H9 (cell line): ENCODE measurements at regions not wholly inside any gene's neighbourhood (a gene's known extent, or its start where the extent isn't known, plus 50 kb on each side); places are given as distances from the start of the nearest gene placed in this dataset.

Experiments used
- DNase-seq: peaks from one replicate; pipeline ENCODE4 v3.0.0-alpha.2; 2017
- H2AFZ ChIP-seq: one replicate; pipeline ENCODE4 v1.6.1; 2013; ENCODE audit warnings: mild to moderate bottlenecking, low read length, control low read depth, moderate library complexity
- H2AK5ac ChIP-seq: 2 replicates; pipeline ENCODE4 v1.6.1; 2013; ENCODE audit warnings: low read length, control low read depth, mixed read lengths; ENCODE audit not compliant: insufficient read length
- H2BK120ac ChIP-seq: one replicate; pipeline ENCODE4 v1.6.1; 2013; ENCODE audit warnings: low read depth, mild to moderate bottlenecking, low read length, control low read depth, inconsistent platforms; ENCODE audit not compliant: poor library complexity, severe bottlenecking
- H2BK12ac ChIP-seq: 2 replicates; pipeline ENCODE4 v1.6.1; 2013; ENCODE audit warnings: low read length, control low read depth, mixed read lengths, low read depth; ENCODE audit not compliant: insufficient read length
- H2BK15ac ChIP-seq: 2 replicates; pipeline ENCODE4 v1.6.1; 2013; ENCODE audit warnings: low read depth, low read length, control low read depth
- H2BK20ac ChIP-seq: one replicate; pipeline ENCODE4 v1.6.1; 2013; ENCODE audit warnings: low read depth, mild to moderate bottlenecking, low read length, control low read depth, inconsistent platforms; ENCODE audit not compliant: poor library complexity, severe bottlenecking
- H2BK5ac ChIP-seq: 2 replicates; pipeline ENCODE4 v1.6.1; 2013; ENCODE audit warnings: low read length, control low read depth, mixed read lengths; ENCODE audit not compliant: insufficient read length
- H3K14ac ChIP-seq: 2 replicates; pipeline ENCODE4 v1.6.1; 2013; ENCODE audit warnings: low read length, control low read depth; ENCODE audit not compliant: insufficient read depth
- H3K18ac ChIP-seq: 2 replicates; pipeline ENCODE4 v1.6.1; 2013; ENCODE audit warnings: low read depth, mild to moderate bottlenecking, mixed read lengths, low read length, control low read depth; ENCODE audit not compliant: insufficient read length
- H3K23ac ChIP-seq: 2 replicates; pipeline ENCODE4 v1.6.1; 2013; ENCODE audit warnings: low read length, control low read depth, mixed read lengths, low read depth; ENCODE audit not compliant: insufficient read length
- H3K23me2 ChIP-seq: 2 replicates; pipeline ENCODE4 v1.6.1; 2013; ENCODE audit warnings: low read depth, mild to moderate bottlenecking, mixed read lengths, low read length, control low read depth; ENCODE audit not compliant: insufficient read length, poor library complexity, severe bottlenecking
- H3K27ac ChIP-seq: 2 replicates; pipeline ENCODE4 v1.5.1; 2013; ENCODE audit warnings: low read length, control low read depth, mixed read lengths, low read depth; ENCODE audit not compliant: insufficient read length
- H3K27me3 ChIP-seq: 2 replicates; pipeline ENCODE4 v1.6.1; 2013; ENCODE audit warnings: low read length, control low read depth, inconsistent platforms; ENCODE audit not compliant: insufficient read depth
- H3K4ac ChIP-seq: 2 replicates; pipeline ENCODE4 v1.6.1; 2013; ENCODE audit warnings: low read depth, mild to moderate bottlenecking, control low read depth, inconsistent platforms, low read length, moderate library complexity
- H3K4me1 ChIP-seq: 2 replicates; pipeline ENCODE4 v1.6.1; 2013; ENCODE audit warnings: low read length, control low read depth, inconsistent platforms; ENCODE audit not compliant: insufficient read depth
- H3K4me2 ChIP-seq: 2 replicates; pipeline ENCODE4 v1.6.1; 2013; ENCODE audit warnings: low read length, control low read depth, mixed read lengths; ENCODE audit not compliant: insufficient read length, insufficient read depth
- H3K56ac ChIP-seq: 2 replicates; pipeline ENCODE4 v1.6.1; 2013; ENCODE audit warnings: low read depth, mild to moderate bottlenecking, mixed read lengths, low read length, control low read depth; ENCODE audit not compliant: insufficient read length
- H3K79me1 ChIP-seq: 2 replicates; pipeline ENCODE4 v1.6.1; 2013; ENCODE audit warnings: low read depth, mild to moderate bottlenecking, moderate library complexity, low read length, control low read depth, inconsistent platforms; ENCODE audit not compliant: insufficient read depth, poor library complexity, severe bottlenecking
- H3K79me2 ChIP-seq: 2 replicates; pipeline ENCODE4 v1.6.1; 2013; ENCODE audit warnings: low read length, control low read depth, inconsistent platforms; ENCODE audit not compliant: insufficient read depth
- H3K9ac ChIP-seq: 2 replicates; pipeline ENCODE4 v1.6.1; 2013; ENCODE audit warnings: low read length, control low read depth, mixed read lengths; ENCODE audit not compliant: insufficient read length; ENCODE audit errors: extremely low read depth
- H3K9me3 ChIP-seq: one replicate; pipeline ENCODE4 v1.6.1; 2013; ENCODE audit warnings: low read depth, low read length, inconsistent platforms; ENCODE audit not compliant: control insufficient read depth
- H3T11ph ChIP-seq: one replicate; pipeline ENCODE4 v1.6.1; 2013; ENCODE audit warnings: mild to moderate bottlenecking, low read length, control low read depth, inconsistent platforms
- H4K20me1 ChIP-seq: one replicate; pipeline ENCODE4 v1.6.1; 2013; ENCODE audit not compliant: control insufficient read depth, insufficient read length, insufficient read depth
- H4K5ac ChIP-seq: 2 replicates; pipeline ENCODE4 v1.6.1; 2013; ENCODE audit warnings: low read depth, mild to moderate bottlenecking, mixed read lengths, low read length, control low read depth; ENCODE audit not compliant: insufficient read length
- H4K8ac ChIP-seq: replicated peaks from 2 replicates; pipeline ENCODE4 v1.6.1; 2013; ENCODE audit warnings: low read length, control low read depth, mixed read lengths, low read depth; ENCODE audit not compliant: insufficient read length
- H4K91ac ChIP-seq: 2 replicates; pipeline ENCODE4 v1.6.1; 2013; ENCODE audit warnings: low read depth, mild to moderate bottlenecking, moderate library complexity, mixed read lengths, low read length, control low read depth; ENCODE audit not compliant: insufficient read length
- H3K27ac Mint-ChIP-seq, 3 experiments: 2 replicates in 2 of 3; 3 replicates in 1 of 3; pipeline ENCODE4 v1.8.0; 2020 to 2021; ENCODE audit warnings: mixed read lengths in 3 of 3, mild to moderate bottlenecking in 1 of 3, moderate library complexity in 1 of 3
- H3K27me3 Mint-ChIP-seq: 2 replicates; pipeline ENCODE4 v1.8.0; 2021; ENCODE audit warnings: low read depth, mild to moderate bottlenecking, moderate library complexity, mixed read lengths
- H3K36me3 Mint-ChIP-seq, 3 experiments: 2 replicates in 2 of 3; 3 replicates in 1 of 3; pipeline ENCODE4 v1.8.0; 2020 to 2021; ENCODE audit warnings: low read depth in 3 of 3, mixed read lengths in 3 of 3; ENCODE audit not compliant: insufficient read depth in 1 of 3
- H3K4me1 Mint-ChIP-seq, 2 experiments: 2 replicates each; pipeline ENCODE4 v1.8.0; 2020; ENCODE audit warnings: mixed read lengths in 2 of 2
- H3K4me3 Mint-ChIP-seq, 2 experiments: 2 replicates in 1 of 2; 3 replicates in 1 of 2; pipeline ENCODE4 v1.8.0; 2020 to 2021; ENCODE audit warnings: mild to moderate bottlenecking in 2 of 2, mixed read lengths in 2 of 2, moderate library complexity in 1 of 2
- H3K9me3 Mint-ChIP-seq, 2 experiments: 2 replicates in 1 of 2; 3 replicates in 1 of 2; pipeline ENCODE4 v1.8.0; 2020; ENCODE audit warnings: mild to moderate bottlenecking in 2 of 2, mixed read lengths in 2 of 2, moderate library complexity in 1 of 2
- WGBS: extraction: QIAGEN DNeasy Blood & Tissue Kit; methylation state at CpG from one replicate; pipeline ENCODE4 v1.1.7; 2013; ENCODE audit warnings: missing lambda C conversion rate, low lambda C conversion rate, mixed read lengths; ENCODE audit not compliant: insufficient read length; ENCODE audit errors: extremely low coverage; 5-methylcytosine and 5-hydroxymethylcytosine counted together
- TF ChIP-seq, protein P1 (sequence below): fragments of 200-600 bp; sonication (generic); conservative IDR thresholded peaks from 3 replicates; pipeline ENCODE4 v1.8.0; 2021; ENCODE audit warnings: antibody characterized with exemption, mild to moderate bottlenecking

DNA sequence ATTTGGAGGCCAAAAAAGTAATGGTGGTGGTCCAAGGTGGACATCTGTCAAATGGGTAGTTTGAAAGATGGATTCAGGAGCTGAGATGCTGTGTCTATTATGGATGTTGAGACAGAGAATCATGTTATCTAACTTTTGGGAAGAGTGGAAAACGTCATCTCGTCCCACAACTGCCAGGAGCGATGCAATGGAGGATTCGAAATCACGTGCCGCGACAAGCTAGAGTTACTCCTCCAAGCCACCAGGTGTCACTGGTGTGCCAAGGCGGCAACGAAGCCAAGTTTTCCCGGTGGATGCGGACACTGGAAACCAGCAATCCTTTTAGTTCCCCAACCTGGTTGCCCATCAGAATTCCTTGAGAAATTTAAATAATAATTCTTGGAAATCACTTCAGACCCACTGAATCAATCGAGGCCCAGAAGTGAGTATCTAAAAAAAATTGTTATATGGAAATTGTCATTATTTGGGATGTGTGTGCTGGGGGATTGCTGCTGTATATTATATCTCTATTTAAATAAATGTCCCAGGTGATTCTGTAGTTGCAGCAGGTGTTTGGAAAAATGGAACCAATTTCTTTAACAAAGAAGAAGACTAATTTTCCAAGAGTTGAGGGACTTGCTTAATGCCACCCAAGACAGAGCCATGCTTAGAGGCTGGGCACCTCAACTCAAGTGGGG, 206.1 kb downstream of the HAPSTR1 start:
- H3K36me3 Mint-ChIP-seq: no peaks in the 10 kb centered on the region; a peak in 1 of 7 replicates
- TF ChIP-seq, protein P1, sequence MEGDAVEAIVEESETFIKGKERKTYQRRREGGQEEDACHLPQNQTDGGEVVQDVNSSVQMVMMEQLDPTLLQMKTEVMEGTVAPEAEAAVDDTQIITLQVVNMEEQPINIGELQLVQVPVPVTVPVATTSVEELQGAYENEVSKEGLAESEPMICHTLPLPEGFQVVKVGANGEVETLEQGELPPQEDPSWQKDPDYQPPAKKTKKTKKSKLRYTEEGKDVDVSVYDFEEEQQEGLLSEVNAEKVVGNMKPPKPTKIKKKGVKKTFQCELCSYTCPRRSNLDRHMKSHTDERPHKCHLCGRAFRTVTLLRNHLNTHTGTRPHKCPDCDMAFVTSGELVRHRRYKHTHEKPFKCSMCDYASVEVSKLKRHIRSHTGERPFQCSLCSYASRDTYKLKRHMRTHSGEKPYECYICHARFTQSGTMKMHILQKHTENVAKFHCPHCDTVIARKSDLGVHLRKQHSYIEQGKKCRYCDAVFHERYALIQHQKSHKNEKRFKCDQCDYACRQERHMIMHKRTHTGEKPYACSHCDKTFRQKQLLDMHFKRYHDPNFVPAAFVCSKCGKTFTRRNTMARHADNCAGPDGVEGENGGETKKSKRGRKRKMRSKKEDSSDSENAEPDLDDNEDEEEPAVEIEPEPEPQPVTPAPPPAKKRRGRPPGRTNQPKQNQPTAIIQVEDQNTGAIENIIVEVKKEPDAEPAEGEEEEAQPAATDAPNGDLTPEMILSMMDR: peak; percentile 90
- H3K14ac ChIP-seq: no peak overlapping the region
- H2AK5ac ChIP-seq: peak overlapping the region; percentile 75
- H3K9me3 Mint-ChIP-seq: peaks cover 0 to 2% of the 10 kb centered on the region in 2 experiments; a peak in 3 of 5 replicates
- H4K91ac ChIP-seq: no peak overlapping the region
- no peak overlapping the region for H2BK120ac ChIP-seq
- no CpG with 5 or more reads among the region's 12 CpGs for WGBS
- no peaks in the 10 kb centered on the region for H3K4me1 ChIP-seq
- peak overlapping the region; percentile 70 for H3K18ac ChIP-seq
- no peak overlapping the region for H3T11ph ChIP-seq
- H2BK15ac ChIP-seq: no peak overlapping the region; the same call in 1 of the 2 replicates
- peak overlapping the region; percentile 74 for H4K5ac ChIP-seq
- H3K27ac Mint-ChIP-seq: peak overlapping the region in 1 of 3 experiments; percentile 57; a peak in 1 of 7 replicates
- DNase-seq: peak; percentile 62
- no peak overlapping the region for H2BK5ac ChIP-seq
- H2AFZ ChIP-seq: peak overlapping the region; percentile 68
- H3K79me1 ChIP-seq: no peaks in the 10 kb centered on the region
- no peak overlapping the region for H3K56ac ChIP-seq
- H3K79me2 ChIP-seq: no peaks in the 10 kb centered on the region
- H2BK12ac ChIP-seq: no peak overlapping the region
- H3K9ac ChIP-seq: no peak overlapping the region
- no peak overlapping the region for H3K27ac ChIP-seq
- H3K4ac ChIP-seq: no peak overlapping the region
- H4K8ac ChIP-seq: peak overlapping the region; percentile 50
- no peak overlapping the region; a peak in 1 of 5 replicates for H3K4me3 Mint-ChIP-seq
- no peaks in the 10 kb centered on the region for H3K27me3 ChIP-seq
- no peak overlapping the region for H3K4me2 ChIP-seq
- no peaks in the 10 kb centered on the region for H4K20me1 ChIP-seq
- peaks cover 5% of the 10 kb centered on the region for H3K27me3 Mint-ChIP-seq
- no peak overlapping the region for H2BK20ac ChIP-seq
- H3K9me3 ChIP-seq: no peaks in the 10 kb centered on the region
- H3K23me2 ChIP-seq: no peaks in the 10 kb centered on the region
- no peaks in the 10 kb centered on the region for H3K4me1 Mint-ChIP-seq
- H3K23ac ChIP-seq: no peak overlapping the region
